Gastroesophageal sphincter (tissue), 3 donors: ENCODE measurements at regions not wholly inside any gene's neighbourhood (a gene's known extent, or its start where the extent isn't known, plus 50 kb on each side); places are given as distances from the start of the nearest gene placed in this dataset.

Experiments
- CTCF ChIP-seq, 4 experiments: fragments of 200-600 bp in 2 of 4; fragments of 450-650 bp in 2 of 4; sonication (generic) in 1 of 4; IDR thresholded peaks; one replicate each; pipeline ENCODE4 v1.5.1; 2017 to 2019; ENCODE audit warnings: antibody characterized with exemption in 4 of 4, mild to moderate bottlenecking in 2 of 4, moderate library complexity in 2 of 4
- POLR2A ChIP-seq, 2 donors: fragments of 450-650 bp; IDR thresholded peaks; one replicate each; pipeline ENCODE4 v1.6.1; 2017; ENCODE audit warnings: antibody characterized with exemption in 2 of 2, mild to moderate bottlenecking in 2 of 2, moderate library complexity in 1 of 2
- POLR2AphosphoS5 ChIP-seq: sonication (generic); formaldehyde crosslinking; IDR thresholded peaks from one replicate; pipeline ENCODE4 v1.6.1; 2017; ENCODE audit warnings: antibody characterized with exemption

DNA sequence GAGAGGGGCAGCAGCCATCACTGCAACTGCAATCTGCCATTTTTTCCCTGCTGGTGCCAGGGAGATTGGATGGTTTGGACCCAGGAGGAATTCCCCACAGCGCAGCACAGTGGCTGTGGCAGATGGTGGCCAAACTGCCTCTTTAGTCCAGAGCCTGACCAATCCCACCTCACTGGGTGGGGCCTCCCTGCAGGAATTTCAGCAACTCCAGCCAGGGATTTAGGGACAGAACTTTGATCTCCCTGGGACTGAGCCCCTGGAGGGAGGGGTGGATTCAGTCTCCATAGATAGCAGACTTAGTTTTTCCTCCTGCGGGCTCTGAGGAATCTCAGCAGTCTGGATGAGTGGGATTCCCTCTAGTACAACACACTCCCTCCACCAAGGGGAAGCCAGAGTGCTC is 179.7 kb upstream of the WDR11 start:
- no peak for TF ChIP-seq CTCF (IDR thresholded peaks at IDR 0.05)
- TF ChIP-seq POLR2A (IDR thresholded peaks at IDR 0.05) = no peak
- no peak for TF ChIP-seq POLR2AphosphoS5
